Retinal pigment epithelial cell (primary cell): ENCODE measurements at regions not wholly inside any gene's neighbourhood (a gene's known extent, or its start where the extent isn't known, plus 50 kb on each side); places are given as distances from the start of the nearest gene placed in this dataset.
"Not testable (repeated sequence)": the region's sequence is repeated elsewhere in the genome, so short reads cannot be mapped to it uniquely, and the experiment has no call there.

ENCODE experiments used
- DNase-seq: peaks from one replicate; pipeline ENCODE4 v3.0.0-alpha.2; 2010; ENCODE audit warnings: low read depth
- H3K4me3 ChIP-seq: 2 replicates; pipeline ENCODE4 v1.5.1; 2011; ENCODE audit warnings: mild to moderate bottlenecking, low read length, control low read depth, moderate library complexity
- TF ChIP-seq, protein P1 (sequence below): conservative IDR thresholded peaks from 2 replicates; pipeline ENCODE4 v1.5.1; 2011; ENCODE audit warnings: low read depth, low read length, control low read depth, inconsistent platforms

DNA sequence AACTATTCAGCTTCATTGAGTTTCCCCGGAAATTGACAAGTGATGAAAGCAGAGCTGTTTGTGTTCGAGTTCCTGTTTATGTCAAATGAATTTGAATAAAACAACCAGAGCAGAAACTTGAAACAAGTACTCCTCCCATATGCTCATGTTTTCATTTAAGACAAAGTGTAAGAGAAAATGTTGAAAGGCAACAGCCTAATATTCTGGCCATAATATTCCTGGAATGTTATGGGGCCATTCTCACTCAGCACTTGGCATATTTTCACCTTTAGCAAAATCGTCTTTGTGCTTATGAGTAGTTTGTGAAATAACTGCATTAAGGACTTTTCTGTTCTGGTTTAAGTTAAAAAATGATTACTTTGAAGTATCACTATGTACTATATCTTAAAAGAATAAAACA lies 276.0 kb upstream of the FAT1 start:
- H3K4me3 ChIP-seq = no peak overlapping the region
- TF ChIP-seq, protein P1, sequence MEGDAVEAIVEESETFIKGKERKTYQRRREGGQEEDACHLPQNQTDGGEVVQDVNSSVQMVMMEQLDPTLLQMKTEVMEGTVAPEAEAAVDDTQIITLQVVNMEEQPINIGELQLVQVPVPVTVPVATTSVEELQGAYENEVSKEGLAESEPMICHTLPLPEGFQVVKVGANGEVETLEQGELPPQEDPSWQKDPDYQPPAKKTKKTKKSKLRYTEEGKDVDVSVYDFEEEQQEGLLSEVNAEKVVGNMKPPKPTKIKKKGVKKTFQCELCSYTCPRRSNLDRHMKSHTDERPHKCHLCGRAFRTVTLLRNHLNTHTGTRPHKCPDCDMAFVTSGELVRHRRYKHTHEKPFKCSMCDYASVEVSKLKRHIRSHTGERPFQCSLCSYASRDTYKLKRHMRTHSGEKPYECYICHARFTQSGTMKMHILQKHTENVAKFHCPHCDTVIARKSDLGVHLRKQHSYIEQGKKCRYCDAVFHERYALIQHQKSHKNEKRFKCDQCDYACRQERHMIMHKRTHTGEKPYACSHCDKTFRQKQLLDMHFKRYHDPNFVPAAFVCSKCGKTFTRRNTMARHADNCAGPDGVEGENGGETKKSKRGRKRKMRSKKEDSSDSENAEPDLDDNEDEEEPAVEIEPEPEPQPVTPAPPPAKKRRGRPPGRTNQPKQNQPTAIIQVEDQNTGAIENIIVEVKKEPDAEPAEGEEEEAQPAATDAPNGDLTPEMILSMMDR = no peak
- DNase-seq = no peak

DNA sequence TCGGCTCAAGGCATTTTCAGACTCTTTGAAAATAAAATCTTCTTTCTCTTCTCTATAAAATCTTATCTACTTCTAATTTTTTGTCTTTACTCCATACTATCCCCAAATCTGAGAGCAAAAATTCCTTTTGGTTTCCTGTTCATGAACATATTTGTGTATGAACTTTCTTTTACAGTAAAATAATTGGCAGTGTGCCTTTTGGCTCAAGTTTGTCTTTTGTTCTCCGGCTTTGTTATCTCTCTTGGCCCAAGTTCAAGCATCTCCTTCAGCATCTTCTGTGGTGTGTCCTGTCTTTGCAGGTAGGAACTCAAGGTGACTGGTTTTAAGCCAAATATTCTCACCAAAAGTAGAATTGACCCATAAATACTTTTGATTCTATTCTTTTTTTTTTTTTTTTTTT lies 276.6 kb upstream of the FAT1 start:
- DNase-seq = no peak
- no peak overlapping the region for H3K4me3 ChIP-seq
- TF ChIP-seq, protein P1 = no peak

DNA sequence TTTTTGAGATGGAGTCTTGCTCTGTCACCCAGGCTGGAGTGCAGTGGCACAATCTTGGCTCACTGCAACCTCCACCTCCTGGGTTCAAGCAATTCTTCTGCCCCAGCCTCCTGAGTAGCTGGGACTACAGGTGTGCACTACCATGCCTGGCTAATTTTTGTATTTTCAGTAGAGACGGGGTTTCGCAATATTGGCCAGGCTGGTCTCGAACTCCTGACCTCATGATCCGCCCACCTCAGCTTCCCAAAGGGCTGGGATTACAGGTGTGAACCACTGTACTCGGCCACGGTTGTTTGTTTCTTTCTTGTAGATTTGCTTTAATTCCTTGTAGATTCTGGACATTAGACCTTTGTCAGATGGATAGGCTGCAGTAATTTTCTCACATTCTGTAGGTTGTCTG lies 278.5 kb upstream of the FAT1 start:
- DNase-seq, H3K4me3 ChIP-seq: not testable (repeated sequence)

DNA sequence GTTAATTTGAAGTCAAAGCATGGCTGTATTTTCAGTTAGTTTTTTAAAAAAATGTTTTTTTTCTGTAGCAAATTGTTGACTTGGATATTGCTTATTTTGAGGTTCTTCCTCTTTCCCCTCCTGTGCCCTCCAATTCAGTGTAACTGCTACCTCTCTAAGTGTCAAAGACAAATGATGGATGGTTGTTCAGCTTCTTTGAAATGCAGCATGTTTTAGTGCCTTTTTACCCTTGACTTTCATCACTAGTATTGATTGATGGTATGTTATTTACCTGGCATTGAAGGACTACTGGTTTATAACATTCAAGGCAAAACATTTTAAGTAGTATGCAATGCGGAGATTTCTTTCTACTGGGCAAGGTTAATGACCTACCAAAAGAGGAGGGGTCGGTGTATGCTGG lies 281.0 kb upstream of the FAT1 start:
- TF ChIP-seq, protein P1 = no peak
- no peak overlapping the region for H3K4me3 ChIP-seq
- DNase-seq = no peak

DNA sequence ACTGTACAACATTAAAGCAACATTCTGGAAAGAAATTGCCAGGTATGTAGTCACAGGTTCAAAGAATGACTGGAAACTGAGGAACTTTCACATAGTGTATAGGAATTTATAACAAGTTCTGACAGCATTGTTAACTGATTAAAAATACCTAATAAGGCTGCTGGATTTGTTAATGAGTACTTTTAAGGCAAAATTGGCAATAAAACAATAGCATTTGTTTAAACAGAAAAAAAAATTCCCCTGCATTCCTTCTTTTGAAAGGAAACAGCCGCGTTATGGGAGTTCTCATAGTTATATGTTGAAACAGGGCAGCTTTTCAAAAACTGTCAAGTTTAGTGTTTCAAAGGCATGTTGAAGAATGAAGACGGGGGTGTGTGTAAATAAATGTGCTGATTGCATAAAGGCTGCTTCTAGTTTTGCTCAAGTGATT lies 282.5 kb upstream of the FAT1 start:
- DNase-seq = no peak
- H3K4me3 ChIP-seq = no peak overlapping the region
- TF ChIP-seq, protein P1 = no peak

DNA sequence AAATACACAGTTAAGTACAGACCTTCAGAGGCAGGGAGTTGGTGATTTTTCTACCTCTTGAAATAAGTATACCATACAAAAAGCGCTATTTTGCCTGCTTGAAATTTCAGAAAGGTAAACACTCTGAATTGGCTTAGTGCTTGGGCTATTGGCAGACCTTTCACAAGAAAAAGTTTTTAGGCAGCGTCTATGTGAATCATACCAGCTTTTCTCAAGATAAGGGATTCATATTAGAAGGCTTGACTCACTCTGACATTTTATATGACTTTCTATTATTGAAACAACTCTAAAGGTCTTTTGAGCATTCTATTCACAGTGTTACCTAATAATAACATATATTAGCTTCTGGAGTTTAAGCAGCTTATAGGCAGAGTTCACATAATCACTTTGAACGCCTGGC lies 286.4 kb upstream of the FAT1 start:
- no peak for DNase-seq
- TF ChIP-seq, protein P1 = no peak
- no peak overlapping the region for H3K4me3 ChIP-seq

DNA sequence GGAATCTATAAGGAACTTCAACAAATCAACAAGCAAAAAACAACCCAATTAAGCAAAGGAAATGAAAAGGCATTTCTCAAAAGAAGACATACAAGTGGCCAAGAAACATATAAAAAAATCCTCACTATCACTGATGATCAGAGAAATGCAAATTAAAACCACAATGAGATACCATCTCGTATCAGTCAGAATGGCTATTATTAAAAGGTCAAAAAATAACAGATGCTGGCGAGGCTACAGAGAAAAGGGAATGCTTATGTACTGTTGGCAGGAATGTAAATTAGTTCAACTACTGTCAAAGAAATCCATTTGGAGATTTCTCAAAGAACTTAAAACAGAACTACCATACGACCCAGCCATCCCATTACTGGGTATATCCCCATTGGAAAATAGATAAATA lies 292.4 kb upstream of the FAT1 start:
- no peak overlapping the region for H3K4me3 ChIP-seq
- TF ChIP-seq, protein P1 = no peak
- DNase-seq = no peak

DNA sequence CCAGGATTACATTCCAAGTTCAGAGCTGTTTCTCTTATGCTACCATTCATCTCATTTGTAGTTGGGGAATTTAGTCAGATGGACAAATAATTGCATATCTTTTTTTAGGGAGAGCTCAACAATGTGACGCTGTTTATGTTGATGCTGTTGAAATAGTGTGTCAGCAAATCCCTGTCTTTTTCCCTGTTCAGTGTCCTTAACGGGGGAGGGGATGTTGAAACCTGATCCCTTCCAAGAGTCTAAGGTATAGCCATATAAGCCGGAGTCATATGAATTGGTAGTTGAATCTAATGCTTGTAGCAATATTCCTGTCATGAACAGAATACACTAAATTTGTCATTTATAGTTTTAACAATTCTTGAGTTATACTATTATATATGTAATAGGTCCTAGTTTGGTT lies 293.5 kb upstream of the FAT1 start:
- TF ChIP-seq, protein P1 = no peak
- DNase-seq = no peak
- no peak overlapping the region for H3K4me3 ChIP-seq
